Ectodermal cell (in vitro differentiated cells): ENCODE measurements at regions not wholly inside any gene's neighbourhood (a gene's known extent, or its start where the extent isn't known, plus 50 kb on each side); places are given as distances from the start of the nearest gene placed in this dataset.

Source experiments
- H3K27ac ChIP-seq: 2 replicates; pipeline ENCODE4 v1.7.0; 2013; ENCODE audit warnings: mild to moderate bottlenecking, low read depth, low read length; ENCODE audit not compliant: insufficient read depth, poor library complexity, severe bottlenecking
- H3K27me3 ChIP-seq: 2 replicates; pipeline ENCODE4 v1.7.0; 2013; ENCODE audit warnings: mild to moderate bottlenecking, low read length; ENCODE audit not compliant: insufficient read depth, control insufficient read depth, poor library complexity, severe bottlenecking
- H3K36me3 ChIP-seq: one replicate; pipeline ENCODE4 v1.7.0; 2013; ENCODE audit warnings: low read length; ENCODE audit not compliant: control insufficient read depth, insufficient read depth
- H3K4me1 ChIP-seq: one replicate; pipeline ENCODE4 v1.7.0; 2013; ENCODE audit warnings: low read length; ENCODE audit not compliant: control insufficient read depth, insufficient read depth
- H3K4me3 ChIP-seq: 2 replicates; pipeline ENCODE4 v1.7.0; 2013; ENCODE audit warnings: low read depth, low read length, control low read depth; ENCODE audit not compliant: insufficient read depth
- H3K9me3 ChIP-seq: 2 replicates; pipeline ENCODE4 v1.7.0; 2013; ENCODE audit warnings: mild to moderate bottlenecking, low read length, moderate library complexity; ENCODE audit not compliant: control insufficient read depth
- WGBS, 2 experiments: methylation state at CpG; one replicate each; pipeline ENCODE4 v1.1.7; 2013; ENCODE audit warnings: missing lambda C conversion rate in 2 of 2; 5-methylcytosine and 5-hydroxymethylcytosine counted together

- no peaks in the 10 kb centered on the region for H3K27me3 ChIP-seq
- H3K36me3 ChIP-seq: no peaks in the 10 kb centered on the region
- H3K4me1 ChIP-seq: peaks cover 3% of the 10 kb centered on the region
- no peak overlapping the region for H3K4me3 ChIP-seq
- WGBS, 2 experiments: 90 to 92% methylated on average over 2 of the region's 2 CpGs
- no peaks in the 10 kb centered on the region for H3K9me3 ChIP-seq
- H3K27ac ChIP-seq: no peak overlapping the region
Observed at GRCh38 chr18:65487569-65487968, 263.2 kb upstream of the CDH7 start.

DNA sequence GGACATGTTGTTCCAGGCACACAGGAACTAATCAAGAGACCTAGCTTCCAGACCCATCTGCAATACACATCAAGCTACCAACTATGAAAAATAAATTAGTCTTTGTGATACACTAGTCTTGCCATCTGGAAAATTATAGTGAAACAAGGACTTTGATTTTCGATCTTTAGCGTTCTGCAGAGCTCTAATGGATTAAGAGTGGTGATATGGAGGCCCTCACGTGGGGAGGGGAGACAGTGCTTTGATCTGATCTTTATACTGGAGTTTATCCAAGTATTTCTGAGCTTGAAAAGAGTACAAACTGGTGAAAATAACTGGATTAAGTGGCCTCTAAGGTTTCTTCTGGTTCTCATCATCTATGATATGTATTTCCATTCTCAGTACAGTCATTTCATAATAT, 273.4 kb upstream of the CDH7 start:
- no peak overlapping the region for H3K4me3 ChIP-seq
- no peaks in the 10 kb centered on the region for H3K27me3 ChIP-seq
- H3K9me3 ChIP-seq: no peaks in the 10 kb centered on the region
- no peak overlapping the region for H3K27ac ChIP-seq
- no peaks in the 10 kb centered on the region for H3K4me1 ChIP-seq
- no peaks in the 10 kb centered on the region for H3K36me3 ChIP-seq
- 93 to 95% methylated on average over 3 of the region's 3 CpGs for WGBS, 2 experiments

DNA sequence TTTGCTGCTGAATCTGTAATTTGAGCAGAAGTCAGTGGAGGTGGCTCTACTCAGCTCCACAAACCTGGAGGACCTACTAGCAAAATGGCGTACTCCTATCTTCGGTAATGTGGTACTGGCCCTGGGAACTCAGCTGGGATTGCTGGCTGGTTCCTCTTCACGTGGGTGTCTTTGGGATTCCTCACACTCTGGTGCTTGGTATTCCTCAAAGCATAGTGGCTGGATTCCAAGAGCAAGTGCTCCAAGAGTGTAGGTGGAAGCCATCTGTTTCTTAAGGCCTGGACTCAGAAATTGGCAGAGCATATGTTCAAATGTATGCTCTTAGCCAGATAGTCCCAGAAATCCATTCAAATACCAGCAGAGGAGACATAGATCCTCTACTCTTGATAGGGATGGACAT, 281.9 kb upstream of the CDH7 start:
- Histone ChIP-seq H3K27me3 (no peaks in the 10 kb centered on the region), H3K4me1 (no peaks in the 10 kb centered on the region), H3K27ac (no peak overlapping the region), H3K4me3 (no peak overlapping the region), H3K9me3 (no peaks in the 10 kb centered on the region), H3K36me3 (no peaks in the 10 kb centered on the region)
- 82 to 92% methylated on average over 3 of the region's 3 CpGs for WGBS, 2 experiments

GRCh38 chr18:65464361-65464760, 286.5 kb upstream of the CDH7 start:
- H3K27me3 ChIP-seq: no peaks in the 10 kb centered on the region
- H3K4me3 ChIP-seq: no peak overlapping the region
- H3K27ac ChIP-seq: no peak overlapping the region
- WGBS, 2 experiments: 100% methylated on average over 1 of the region's 1 CpG
- no peaks in the 10 kb centered on the region for H3K36me3 ChIP-seq
- H3K4me1 ChIP-seq: no peaks in the 10 kb centered on the region
- no peaks in the 10 kb centered on the region for H3K9me3 ChIP-seq

DNA sequence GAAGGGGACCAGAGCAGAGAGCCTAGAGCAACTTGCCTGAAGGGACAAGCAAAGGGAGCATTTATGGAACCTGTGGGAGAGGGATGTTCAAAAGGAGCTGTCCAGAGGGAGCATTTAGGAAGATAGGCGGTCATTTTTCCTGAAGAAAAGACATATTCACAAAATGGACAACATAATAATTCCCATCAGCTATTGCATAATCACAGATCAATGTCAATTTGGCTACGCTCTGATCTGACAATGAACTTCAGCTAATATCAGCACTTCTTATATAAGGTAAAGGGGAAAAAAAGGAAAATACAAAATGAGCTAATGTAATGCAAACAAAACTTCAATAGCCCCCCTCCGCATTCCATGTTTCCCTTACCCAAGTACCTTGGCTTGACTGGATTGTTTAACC, 291.1 kb upstream of the CDH7 start:
- H3K36me3 ChIP-seq: no peaks in the 10 kb centered on the region
- no peaks in the 10 kb centered on the region for H3K9me3 ChIP-seq
- no peak overlapping the region for H3K4me3 ChIP-seq
- H3K27me3 ChIP-seq: no peaks in the 10 kb centered on the region
- no peak overlapping the region for H3K27ac ChIP-seq
- no peaks in the 10 kb centered on the region for H3K4me1 ChIP-seq
- WGBS, 2 experiments: 90 to 93% methylated on average over 2 to 3 of the region's 3 CpGs

DNA sequence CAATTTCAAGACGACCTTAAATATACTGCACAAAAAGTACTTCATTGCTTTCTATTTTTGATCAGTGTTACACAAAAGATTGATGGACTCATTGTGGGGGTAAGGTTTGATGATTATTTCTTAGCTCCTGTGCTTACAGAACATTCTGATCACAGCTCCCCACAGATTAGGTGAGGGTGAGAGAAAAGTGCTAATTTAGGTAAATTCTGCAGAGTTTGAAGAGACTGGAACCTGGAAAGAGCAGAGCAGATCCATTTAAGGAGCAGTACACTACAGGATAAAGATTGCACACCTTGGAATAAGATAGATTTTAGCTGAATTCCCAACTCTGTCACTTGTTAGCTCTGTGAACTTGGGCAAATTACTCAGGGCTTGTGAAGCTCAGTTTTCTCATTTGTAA, 291.9 kb upstream of the CDH7 start:
- Histone ChIP-seq H3K9me3 (no peaks in the 10 kb centered on the region), H3K4me1 (no peaks in the 10 kb centered on the region), H3K4me3 (no peak overlapping the region), H3K36me3 (no peaks in the 10 kb centered on the region), H3K27ac (no peak overlapping the region), H3K27me3 (no peaks in the 10 kb centered on the region)
- 70% methylated on average over 1 of the region's 1 CpG; no CpG with 5 or more reads in 1 of the 2 experiments for WGBS, 2 experiments

DNA sequence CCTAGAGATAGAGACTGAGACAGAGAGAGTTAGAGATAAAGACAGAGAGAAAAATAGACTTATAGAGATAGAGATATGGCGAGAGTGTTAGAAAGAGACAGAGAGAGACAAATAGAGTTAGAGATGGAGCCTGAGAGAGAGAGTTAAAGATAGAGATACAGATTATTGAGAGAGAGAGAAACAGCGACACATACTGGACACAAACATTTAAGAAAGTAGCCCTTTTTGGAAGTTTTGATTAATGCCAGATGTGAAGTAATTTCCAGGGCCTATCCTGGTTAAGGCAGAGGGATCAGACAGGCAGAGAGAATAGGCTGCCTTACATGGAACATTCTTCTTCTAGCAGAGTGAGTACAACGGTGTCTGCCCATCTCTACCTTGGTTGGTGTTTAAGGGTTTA, 311.6 kb upstream of the CDH7 start:
- H3K27me3 ChIP-seq: no peaks in the 10 kb centered on the region
- H3K27ac ChIP-seq: no peak overlapping the region
- no peaks in the 10 kb centered on the region for H3K4me1 ChIP-seq
- no peaks in the 10 kb centered on the region for H3K9me3 ChIP-seq
- WGBS, 2 experiments: 92 to 94% methylated on average over 3 of the region's 3 CpGs
- no peak overlapping the region for H3K4me3 ChIP-seq
- no peaks in the 10 kb centered on the region for H3K36me3 ChIP-seq

DNA sequence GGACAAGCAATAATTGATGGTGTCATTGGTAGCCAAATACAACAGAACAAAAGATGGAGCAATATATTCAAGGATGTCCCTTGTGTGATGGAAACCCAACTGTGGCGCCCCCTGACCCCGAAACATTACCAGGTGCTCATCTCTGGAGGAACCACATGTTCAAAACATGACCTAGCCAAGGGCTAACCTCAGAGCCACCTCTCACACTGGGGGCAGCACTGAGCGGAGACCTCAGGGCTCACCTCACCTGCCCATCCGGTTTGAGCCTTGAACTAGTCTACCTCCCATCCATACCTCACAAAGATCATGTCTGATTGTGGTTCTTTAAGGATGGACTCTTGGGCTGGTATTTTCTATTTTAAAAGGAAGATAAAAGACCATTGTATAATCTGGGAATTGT, 314.4 kb upstream of the CDH7 start:
- no peak overlapping the region for H3K4me3 ChIP-seq
- no peaks in the 10 kb centered on the region for H3K4me1 ChIP-seq
- no peaks in the 10 kb centered on the region for H3K27me3 ChIP-seq
- H3K9me3 ChIP-seq: no peaks in the 10 kb centered on the region
- WGBS, 2 experiments: 90 to 92% methylated on average over 4 of the region's 4 CpGs
- no peak overlapping the region for H3K27ac ChIP-seq
- no peaks in the 10 kb centered on the region for H3K36me3 ChIP-seq

DNA sequence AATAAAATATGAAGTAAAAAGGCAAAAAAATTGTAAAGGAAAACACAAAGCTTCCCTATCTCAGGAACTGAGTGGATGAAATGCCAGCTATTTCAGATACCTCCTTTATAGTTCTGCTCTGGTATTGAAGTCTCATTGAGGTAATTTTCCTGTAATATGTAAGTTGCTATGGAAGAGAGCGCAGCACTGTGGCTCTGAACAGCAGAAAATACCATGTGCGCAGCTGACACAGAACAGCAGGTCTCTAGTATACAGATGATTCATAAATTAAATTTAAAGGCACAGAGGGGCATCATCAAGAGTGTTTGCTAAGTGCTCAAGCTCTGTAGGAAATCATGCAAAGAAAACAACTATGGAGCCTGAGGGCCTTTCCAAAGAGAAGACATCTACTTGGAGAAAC, 315.3 kb upstream of the CDH7 start:
- no peaks in the 10 kb centered on the region for H3K9me3 ChIP-seq
- no peak overlapping the region for H3K4me3 ChIP-seq
- H3K4me1 ChIP-seq: no peaks in the 10 kb centered on the region
- no peak overlapping the region for H3K27ac ChIP-seq
- H3K27me3 ChIP-seq: no peaks in the 10 kb centered on the region
- 95 to 100% methylated on average over 2 of the region's 2 CpGs for WGBS, 2 experiments
- no peaks in the 10 kb centered on the region for H3K36me3 ChIP-seq

DNA sequence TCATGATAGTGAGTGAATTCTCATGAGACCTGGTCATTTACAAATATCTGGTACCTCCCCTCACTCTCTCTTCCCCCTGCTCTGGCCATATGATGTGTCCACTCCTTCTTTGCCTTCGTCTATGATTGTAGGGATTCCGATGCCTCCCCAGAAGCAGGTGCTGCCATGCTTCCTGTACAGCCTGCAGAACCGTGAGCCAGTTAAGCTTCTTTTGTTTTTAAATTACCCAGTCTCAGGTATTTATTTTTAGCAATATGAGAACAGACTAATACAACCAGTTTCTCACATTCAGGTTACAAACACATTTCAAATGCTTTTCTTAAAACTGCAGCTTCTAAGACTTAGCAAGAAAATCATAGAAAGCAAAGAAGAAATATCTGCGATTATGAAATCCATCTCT, 321.2 kb upstream of the CDH7 start:
- Histone ChIP-seq H3K4me3 (no peak overlapping the region), H3K36me3 (no peaks in the 10 kb centered on the region), H3K27me3 (no peaks in the 10 kb centered on the region), H3K9me3 (no peaks in the 10 kb centered on the region), H3K27ac (no peak overlapping the region), H3K4me1 (no peaks in the 10 kb centered on the region)
- 99% methylated on average over 4 of the region's 4 CpGs for WGBS, 2 experiments

DNA sequence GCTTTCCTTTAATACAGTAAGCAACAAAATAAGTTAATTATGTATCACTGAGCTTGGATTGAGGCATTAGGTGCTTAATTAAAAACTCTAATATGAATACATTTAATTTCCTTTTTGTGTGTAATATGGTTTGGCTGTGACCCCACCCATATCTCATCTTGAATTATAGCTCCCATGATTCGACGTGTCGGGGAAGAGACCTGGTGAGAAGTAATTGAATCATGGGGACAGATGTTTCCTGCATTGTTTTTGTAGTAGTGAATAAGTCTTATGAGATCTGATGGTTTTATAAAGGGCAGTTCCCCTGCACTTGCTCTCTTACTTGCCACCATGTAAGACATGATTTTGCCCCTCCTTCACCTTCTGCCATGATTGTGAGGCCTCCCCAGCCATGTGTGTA, 325.4 kb upstream of the CDH7 start:
- Histone ChIP-seq H3K4me3 (no peak overlapping the region), H3K36me3 (no peaks in the 10 kb centered on the region), H3K4me1 (no peaks in the 10 kb centered on the region), H3K27me3 (no peaks in the 10 kb centered on the region), H3K27ac (no peak overlapping the region), H3K9me3 (no peaks in the 10 kb centered on the region)
- WGBS, 2 experiments: 97 to 100% methylated on average over 3 of the region's 3 CpGs
